ENCODE measurements at regions not wholly inside any gene's neighbourhood (a gene's known extent, or its start where the extent isn't known, plus 50 kb on each side); places are given as distances from the start of the nearest gene placed in this dataset.

GRCh38 chr6:166775923-166776220 is 148.8 kb upstream of the RPS6KA2 start:
- Histone ChIP-seq H2BK120ac (ENCODE audit: low read depth, low read length, poor library complexity, severe bottlenecking) (no peak overlapping the region), H3K14ac (ENCODE audit: insufficient read depth, low read length) (no peak overlapping the region), H3K4ac (ENCODE audit: low read depth, low read length) (no peak overlapping the region), H4K91ac (ENCODE audit: insufficient read length, low read depth, low read length) (no peak overlapping the region), H3K4me2 (ENCODE audit: insufficient read depth, insufficient read length, low read length) (no peak overlapping the region), H4K20me1 (ENCODE audit: control insufficient read depth, insufficient read depth, insufficient read length) (no peaks in the 10 kb centered on the region), H2BK20ac (ENCODE audit: low read depth, low read length, poor library complexity, severe bottlenecking) (no peak overlapping the region), H2AK5ac (ENCODE audit: insufficient read length, low read length) (no peak overlapping the region), H3K9me3 (ENCODE audit: control insufficient read depth, low read depth, low read length) (no peaks in the 10 kb centered on the region), H2BK12ac (ENCODE audit: insufficient read length, low read depth, low read length) (no peak overlapping the region), H3K79me1 (ENCODE audit: insufficient read depth, low read depth, low read length, poor library complexity, severe bottlenecking) (no peaks in the 10 kb centered on the region), H3K79me2 (ENCODE audit: insufficient read depth, low read length) (no peaks in the 10 kb centered on the region), H3T11ph (ENCODE audit: low read length) (no peak overlapping the region), H3K56ac (ENCODE audit: insufficient read length, low read depth, low read length) (no peak overlapping the region), H4K5ac (ENCODE audit: insufficient read length, low read depth, low read length) (no peak overlapping the region), H3K4me1 (ENCODE audit: insufficient read depth, low read length) (no peaks in the 10 kb centered on the region), H3K18ac (ENCODE audit: insufficient read length, low read depth, low read length) (no peak overlapping the region), H3K27me3 (ENCODE audit: insufficient read depth, low read length) (no peaks in the 10 kb centered on the region), H4K8ac (replicated peaks; ENCODE audit: insufficient read length, low read depth, low read length) (no peak overlapping the region), H2BK5ac (ENCODE audit: insufficient read length, low read length) (no peak overlapping the region), H3K23me2 (ENCODE audit: insufficient read length, low read depth, low read length, poor library complexity, severe bottlenecking) (no peaks in the 10 kb centered on the region), H3K9ac (ENCODE audit: extremely low read depth, insufficient read length, low read length) (no peak overlapping the region), H3K27ac (ENCODE audit: insufficient read length, low read depth, low read length) (no peak overlapping the region), H2AFZ (ENCODE audit: low read length) (no peak overlapping the region), H3K23ac (ENCODE audit: insufficient read length, low read depth, low read length) (no peak overlapping the region), H2BK15ac (ENCODE audit: low read depth, low read length) (no peak overlapping the region)
- H3K27ac Mint-ChIP-seq, result peak overlapping the region in 1 of 3 experiments; percentile 69; a peak in 1 of 7 replicates
- no peak for DNase-seq
- peaks cover 0 to 3% of the 10 kb centered on the region in 2 experiments; a peak in 1 of 5 replicates for H3K9me3 Mint-ChIP-seq
- no CpG with 5 or more reads among the region's 9 CpGs for WGBS (ENCODE audit: extremely low coverage, insufficient read length, low lambda C conversion rate)
- peaks cover 8% of the 10 kb centered on the region for H3K27me3 Mint-ChIP-seq (ENCODE audit: low read depth)
- peaks cover 16 to 20% of the 10 kb centered on the region in 2 experiments for H3K4me1 Mint-ChIP-seq
- TF ChIP-seq CTCF (conservative IDR thresholded peaks at IDR 0.05), result no peak
- H3K36me3 Mint-ChIP-seq (ENCODE audit: insufficient read depth in 1 of 3, low read depth in 3 of 3), result no peaks in the 10 kb centered on the region; a peak in 1 of 7 replicates
- H3K4me3 Mint-ChIP-seq, result no peak overlapping the region; a peak in 1 of 5 replicates

All from H9 (cell line).